Kidney (tissue), 13 donors: ENCODE measurements at regions not wholly inside any gene's neighbourhood (a gene's known extent, or its start where the extent isn't known, plus 50 kb on each side); places are given as distances from the start of the nearest gene placed in this dataset.

Experiments used
- DNase-seq, 5 donors: peaks; one replicate each; pipeline ENCODE4 v3.0.0-alpha.2; 2013 to 2020
- FAIRE-seq: peaks from 2 replicates; lab custom pipeline; 2012; peaks lifted over from hg19 to GRCh38; lab: Jason Lieb, UNC
- H3K27ac ChIP-seq, 2 donors: one replicate each; pipeline ENCODE4 v1.7.0; 2013; ENCODE audit warnings: low read depth in 2 of 2, low read length in 2 of 2, inconsistent platforms in 1 of 2
- H3K27me3 ChIP-seq: one replicate; pipeline ENCODE4 v1.7.1; 2013; ENCODE audit warnings: low read length, inconsistent platforms; ENCODE audit not compliant: control insufficient read depth, insufficient read depth
- H3K36me3 ChIP-seq, 3 donors: one replicate each; pipeline versions ENCODE4 v1.7.0 to v1.7.1; 2013; ENCODE audit warnings: low read length in 3 of 3, control low read depth in 1 of 3, inconsistent platforms in 1 of 3; ENCODE audit not compliant: insufficient read depth in 3 of 3, control insufficient read depth in 2 of 3
- H3K4me1 ChIP-seq, 3 donors: one replicate each; pipeline versions ENCODE4 v1.7.0 to v1.7.1; 2013; ENCODE audit warnings: low read length in 3 of 3, inconsistent platforms in 1 of 3, low read depth in 1 of 3; ENCODE audit not compliant: control insufficient read depth in 2 of 3, insufficient read depth in 2 of 3
- H3K4me3 ChIP-seq, 3 donors: one replicate each; pipeline versions ENCODE4 v1.7.0 to v1.8.1; 2013; ENCODE audit warnings: low read length in 3 of 3, control low read depth in 1 of 3, inconsistent platforms in 1 of 3
- H3K9ac ChIP-seq, 3 donors: one replicate each; pipeline versions ENCODE4 v1.7.0 to v1.7.1; 2013; ENCODE audit warnings: low read length in 3 of 3, control low read depth in 1 of 3, inconsistent platforms in 1 of 3
- H3K9me3 ChIP-seq, 3 donors: one replicate each; pipeline versions ENCODE4 v1.7.0 to v1.7.1; 2013; ENCODE audit warnings: low read length in 3 of 3, control low read depth in 1 of 3, inconsistent platforms in 1 of 3; ENCODE audit not compliant: control insufficient read depth in 2 of 3, insufficient read depth in 1 of 3
- CTCF ChIP-seq: IDR thresholded peaks from 3 replicates; pipeline ENCODE4 v1.5.1; 2012; ENCODE audit warnings: mild to moderate bottlenecking, moderate library complexity, borderline replicate concordance; ENCODE audit not compliant: insufficient read depth; ENCODE audit errors: extremely low read depth
- intact Hi-C: fragments of 100-400 bp; cut with DNase I; formaldehyde crosslinking; loops from one replicate; pipeline ENCODE4 v1.11.1; 2022
- donor health status: control.
- donor health status: control.
- donor health status: control.
- donor health status: control.
- donor health status: control.
- donor health status: DM: yes; HTN: yes; CAD: no.
- donor health status: Normal renal cell carcinoma (clear cell type).

- Histone ChIP-seq H3K36me3 (no peaks in the 10 kb centered on the region), H3K27ac (no peak overlapping the region), H3K27me3 (no peaks in the 10 kb centered on the region), H3K4me3 (no peak overlapping the region), H3K9ac (no peak overlapping the region), H3K4me1 (no peaks in the 10 kb centered on the region), H3K9me3 (no peaks in the 10 kb centered on the region)
- TF ChIP-seq CTCF = peak; percentile 67
- DNase-seq (peak in 3 of 5 donors; percentile 32 to 69 (median 65)), FAIRE-seq (no peak)
- intact Hi-C loops = loop anchor here (10.0 kb wide), 1 partner anchor 1112 kb away; no protein-coding TSS in a partner anchor
Observed at GRCh38 chr14:62162998-62163589, 400.9 kb downstream of the SNAPC1 start.

- Histone ChIP-seq H3K4me3 (no peak overlapping the region), H3K36me3 (no peaks in the 10 kb centered on the region), H3K27ac (no peak overlapping the region), H3K27me3 (no peaks in the 10 kb centered on the region), H3K4me1 (no peaks in the 10 kb centered on the region), H3K9ac (no peak overlapping the region), H3K9me3 (no peaks in the 10 kb centered on the region)
- no peak for DNase-seq
- no peak for FAIRE-seq
- TF ChIP-seq CTCF = no peak
- intact Hi-C loops = loop anchor here (10.0 kb wide), 1 partner anchor 1106 kb away; no protein-coding TSS in a partner anchor
Observed at GRCh38 chr14:62168564-62169155, 406.4 kb downstream of the SNAPC1 start.

GRCh38 chr14:62179367-62180018, 417.3 kb downstream of the SNAPC1 start:
- peak; percentile 59 for TF ChIP-seq CTCF
- H3K27ac ChIP-seq = no peak overlapping the region
- no peak overlapping the region for H3K4me3 ChIP-seq
- H3K4me1 ChIP-seq = no peaks in the 10 kb centered on the region
- H3K27me3 ChIP-seq = no peaks in the 10 kb centered on the region
- H3K9me3 ChIP-seq = no peaks in the 10 kb centered on the region
- peak in 4 of 5 donors; percentile 69 to 90 (median 80) for DNase-seq
- no peak overlapping the region for H3K9ac ChIP-seq
- H3K36me3 ChIP-seq = no peaks in the 10 kb centered on the region
- intact Hi-C loops = no loop called here
- FAIRE-seq = no peak
